Fibroblast of mammary gland (primary cell): ENCODE measurements at regions not wholly inside any gene's neighbourhood (a gene's known extent, or its start where the extent isn't known, plus 50 kb on each side); places are given as distances from the start of the nearest gene placed in this dataset.

Experiments used
- DNase-seq: peaks from one replicate; pipeline ENCODE4 v3.0.0-alpha.2; 2010; ENCODE audit warnings: low read depth
- H3K4me3 ChIP-seq: 2 replicates; pipeline ENCODE4 v1.5.1; 2011; ENCODE audit warnings: low read depth, mild to moderate bottlenecking, low read length, moderate library complexity; ENCODE audit not compliant: control insufficient read depth
- CTCF ChIP-seq: conservative IDR thresholded peaks from 2 replicates; pipeline ENCODE4 v1.5.1; 2011; ENCODE audit warnings: low read depth, low read length, inconsistent platforms; ENCODE audit not compliant: control insufficient read depth, insufficient read depth

GRCh38 chr4:169821402-169821801 is 63.7 kb upstream of the HPF1 start:
- no peak for DNase-seq
- no peak for TF ChIP-seq CTCF
- H3K4me3 ChIP-seq, result no peak overlapping the region

- no peak for TF ChIP-seq CTCF
- no peak overlapping the region for H3K4me3 ChIP-seq
- no peak for DNase-seq
Observed at GRCh38 chr4:169818063-169818679, 60.4 kb upstream of the HPF1 start.

- DNase-seq, result peak; percentile 66
- no peak for TF ChIP-seq CTCF
- H3K4me3 ChIP-seq, result no peak overlapping the region
Observed at GRCh38 chr4:169815606-169816005, 57.9 kb upstream of the HPF1 start.

GRCh38 chr4:169811476-169811875 is 53.7 kb upstream of the HPF1 start:
- TF ChIP-seq CTCF, result no peak
- peak; percentile 1 for DNase-seq

GRCh38 chr4:169810325-169811323 is 52.9 kb upstream of the HPF1 start:
- peak; percentile 87 for TF ChIP-seq CTCF
- no peak overlapping the region for H3K4me3 ChIP-seq
- peak; percentile 85 for DNase-seq

More at GRCh38 chr4:169811476-169811875, 53.7 kb upstream of the HPF1 start:
- H3K4me3 ChIP-seq, result no peak overlapping the region

- no peak for TF ChIP-seq CTCF
- DNase-seq, result no peak
- no peak overlapping the region for H3K4me3 ChIP-seq
Observed at GRCh38 chr4:169807934-169808509, 50.3 kb upstream of the HPF1 start.
